ENCODE measurements at regions not wholly inside any gene's neighbourhood (a gene's known extent, or its start where the extent isn't known, plus 50 kb on each side); places are given as distances from the start of the nearest gene placed in this dataset.

- BruUV-seq (replicated peaks) = no TSS peak
These were observed 292.0 kb upstream of the TOM1L1 start for GRCh38 chr17:54608634-54609155.

More at GRCh38 chr17:54608634-54609155, 292.0 kb upstream of the TOM1L1 start:
- intact Hi-C loops (cut with micrococcal nuclease; ENCODE audit: unreplicated experiment) (no loop called here), in situ Hi-C loops (cut with MboI) (no loop called here)
- WGBS (ENCODE audit: insufficient coverage, insufficient replicate concordance, low lambda C conversion rate, missing lambda C conversion rate) = 0% methylated on average over 1 of the region's 1 CpG
- ChIA-PET POLR2A (no interaction called here), RAD21 (ENCODE audit: unreplicated experiment) (no interaction called here), SMC1A (ENCODE audit: uncharacterized antibody, unreplicated experiment) (no interaction called here), CTCF (no interaction called here)
- Histone ChIP-seq H3K79me2 (ENCODE audit: control insufficient read depth, insufficient read depth, low read length) (no peaks in the 10 kb centered on the region), H3K9me3 (replicated peaks; ENCODE audit: control insufficient read depth, insufficient read depth, low read length) (no peaks in the 10 kb centered on the region; the same call in 2 of the 3 replicates), H3K27me3 (replicated peaks in 1 of 2; ENCODE audit: control insufficient read depth in 2 of 2, insufficient read depth in 2 of 2, low read length in 1 of 2) (no peaks in the 10 kb centered on the region), H3K4me2 (ENCODE audit: control insufficient read depth, insufficient read depth) (no peak overlapping the region), H4K20me1 (ENCODE audit: control insufficient read depth, insufficient read depth) (no peaks in the 10 kb centered on the region), H3K27ac (ENCODE audit: control insufficient read depth, insufficient read depth) (no peak overlapping the region), H3K9ac (ENCODE audit: control insufficient read depth, insufficient read depth, low read length) (no peak overlapping the region), H3K4me3 (no peak overlapping the region), H2AFZ (ENCODE audit: control insufficient read depth, low read depth, low read length) (no peak overlapping the region), H3K36me3 (ENCODE audit: control insufficient read depth in 2 of 2, insufficient read depth in 2 of 2, low read length in 1 of 2) (no peaks in the 10 kb centered on the region), H3K4me1 (ENCODE audit: control insufficient read depth, insufficient read depth, low read length) (no peaks in the 10 kb centered on the region)
- ATAC-seq = no peak
- no peak for DNase-seq (ENCODE audit: low read depth, low spot score)
- TF ChIP-seq FOXK2 (IDR thresholded peaks at IDR 0.05) = no peak
- no peak for TF ChIP-seq USF1 (IDR thresholded peaks at IDR 0.05; ENCODE audit: borderline replicate concordance, extremely low read length, insufficient read depth, low read depth, low read length)
- no peak for TF ChIP-seq TARDBP (IDR thresholded peaks at IDR 0.05; ENCODE audit: borderline replicate concordance)
- TF ChIP-seq ZNF592 (IDR thresholded peaks at IDR 0.05) = no peak
- no peak for TF ChIP-seq NRF1 (conservative IDR thresholded peaks at IDR 0.05; ENCODE audit: low read depth, low read length)
- TF ChIP-seq RELA (IDR thresholded peaks at IDR 0.05; ENCODE audit: borderline replicate concordance, partially characterized antibody) = no peak
- TF ChIP-seq CHD4 (IDR thresholded peaks at IDR 0.05) = no peak
- no peak for TF ChIP-seq STAT3 (IDR thresholded peaks at IDR 0.05; ENCODE audit: low read depth, low read length)
- TF ChIP-seq CBX3 (IDR thresholded peaks at IDR 0.05; ENCODE audit: borderline replicate concordance, low read depth) = no peak
- no peak for TF ChIP-seq KLF5 (IDR thresholded peaks at IDR 0.05; ENCODE audit: partially characterized antibody)
- TF ChIP-seq FOS (IDR thresholded peaks at IDR 0.05; ENCODE audit: borderline replicate concordance, extremely low read depth, insufficient read length) = no peak
- no peak for TF ChIP-seq TBL1XR1 (IDR thresholded peaks at IDR 0.05; ENCODE audit: low read depth, low read length)
- TF ChIP-seq BACH1 (IDR thresholded peaks at IDR 0.05; ENCODE audit: borderline replicate concordance) = no peak
- TF ChIP-seq ESRRA (IDR thresholded peaks at IDR 0.05; ENCODE audit: low read length) = no peak
- no peak for TF ChIP-seq CREM (IDR thresholded peaks at IDR 0.05; ENCODE audit: low read depth)
- no peak for TF ChIP-seq JUNB (IDR thresholded peaks at IDR 0.05)
- TF ChIP-seq EED (IDR thresholded peaks at IDR 0.05; ENCODE audit: low read depth) = no peak
- no peak for TF ChIP-seq RAD51 (IDR thresholded peaks at IDR 0.05)
- TF ChIP-seq SUZ12 (IDR thresholded peaks at IDR 0.05; ENCODE audit: unreplicated experiment) = no peak
- FAIRE-seq = no peak

Measured in GM12878 (cell line).